ENCODE measurements at regions not wholly inside any gene's neighbourhood (a gene's known extent, or its start where the extent isn't known, plus 50 kb on each side); places are given as distances from the start of the nearest gene placed in this dataset.
"Not testable (repeated sequence)": the region's sequence is repeated elsewhere in the genome, so short reads cannot be mapped to it uniquely, and the experiment has no call there.

GRCh38 chr9:129544761-129545160, 76.1 kb downstream of the C9orf50 start:
- DNase-seq = no peak

- DNase-seq = no peak
Measured at GRCh38 chr9:129542741-129543140, 78.2 kb downstream of the C9orf50 start.

- DNase-seq = no peak
Measured at GRCh38 chr9:129541270-129541669, 79.6 kb downstream of the C9orf50 start.

- DNase-seq = no peak
Measured at GRCh38 chr9:129539446-129539845, 81.5 kb downstream of the C9orf50 start.

GRCh38 chr9:129531860-129532402, 89.0 kb downstream of the C9orf50 start:
- not testable (repeated sequence) for DNase-seq

- DNase-seq = not testable (repeated sequence)
Measured at GRCh38 chr9:129527955-129528354, 92.9 kb downstream of the C9orf50 start.

- DNase-seq = no peak
Measured at GRCh38 chr9:129525656-129526196, 95.2 kb downstream of the C9orf50 start.

- DNase-seq = no peak
Measured at GRCh38 chr9:129524582-129525270, 96.2 kb downstream of the C9orf50 start.

GRCh38 chr9:129523943-129524581, 96.8 kb downstream of the C9orf50 start:
- no peak for DNase-seq

- no peak for DNase-seq
Measured at GRCh38 chr9:129522351-129522750, 98.5 kb downstream of the C9orf50 start.

GRCh38 chr9:129520082-129520481, 100.8 kb downstream of the C9orf50 start:
- DNase-seq = no peak

GRCh38 chr9:129518074-129518473, 102.8 kb downstream of the C9orf50 start:
- DNase-seq = no peak

GRCh38 chr9:129517006-129517405, 103.9 kb downstream of the C9orf50 start:
- DNase-seq = no peak

GRCh38 chr9:129514891-129515290, 106.0 kb downstream of the C9orf50 start:
- no peak for DNase-seq

- DNase-seq = no peak
Measured at GRCh38 chr9:129514497-129514867, 106.4 kb downstream of the C9orf50 start.

- no peak for DNase-seq
Measured at GRCh38 chr9:129513856-129514496, 106.9 kb downstream of the C9orf50 start.

GRCh38 chr9:129513282-129513681, 107.6 kb downstream of the C9orf50 start:
- DNase-seq = no peak

- no peak for DNase-seq
Measured at GRCh38 chr9:129511285-129511900, 109.5 kb downstream of the C9orf50 start.

GRCh38 chr9:129509533-129509928, 111.4 kb downstream of the C9orf50 start:
- no peak for DNase-seq

- DNase-seq = no peak
Measured at GRCh38 chr9:129507805-129508204, 113.1 kb downstream of the C9orf50 start.

- DNase-seq = no peak
Measured at GRCh38 chr9:129506892-129507291, 114.0 kb downstream of the C9orf50 start.

- DNase-seq = no peak
Measured at GRCh38 chr9:129506041-129506440, 114.9 kb downstream of the C9orf50 start.

- no peak for DNase-seq
Measured at GRCh38 chr9:129505270-129505902, 115.5 kb downstream of the C9orf50 start.
